Suprapubic skin (tissue), 4 donors: ENCODE measurements at regions not wholly inside any gene's neighbourhood (a gene's known extent, or its start where the extent isn't known, plus 50 kb on each side); places are given as distances from the start of the nearest gene placed in this dataset.

Source experiments
- CTCF ChIP-seq, 2 donors: fragments of 200-600 bp in 1 of 2; fragments of 450-650 bp in 1 of 2; sonication (generic) in 1 of 2; IDR thresholded peaks; one replicate each; pipeline ENCODE4 v1.5.1; 2016 to 2019; ENCODE audit warnings: antibody characterized with exemption in 2 of 2, mild to moderate bottlenecking in 1 of 2, moderate library complexity in 1 of 2
- POLR2A ChIP-seq, 2 donors: fragments of 450-650 bp; IDR thresholded peaks; one replicate each; pipeline ENCODE4 v1.6.1; 2017; ENCODE audit warnings: antibody characterized with exemption in 2 of 2, mild to moderate bottlenecking in 2 of 2, moderate library complexity in 2 of 2
- POLR2AphosphoS5 ChIP-seq, 3 donors: sonication (generic); formaldehyde crosslinking; IDR thresholded peaks; one replicate each; pipeline ENCODE4 v1.6.1; 2017; ENCODE audit warnings: antibody characterized with exemption in 3 of 3

DNA sequence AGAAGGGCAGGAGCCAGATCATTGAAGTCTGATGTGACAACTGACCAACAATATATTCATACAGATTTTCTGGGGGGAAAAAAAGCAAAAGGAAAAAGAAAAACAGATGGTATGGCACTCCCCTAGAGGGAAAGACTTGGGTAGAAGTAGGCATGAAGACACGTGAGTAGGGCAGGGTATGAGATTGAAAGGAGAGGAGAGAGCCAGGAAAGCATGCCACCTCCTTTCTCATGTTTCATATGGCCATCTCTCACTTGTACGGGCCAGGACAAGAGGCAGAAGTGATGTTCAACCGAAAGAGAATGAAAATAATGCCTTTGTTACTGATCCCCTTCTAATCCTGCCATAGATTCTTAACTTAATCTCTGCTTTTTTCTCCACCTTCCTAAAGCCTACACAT lies 139.0 kb upstream of the ACTBL2 start:
- TF ChIP-seq POLR2A (IDR thresholded peaks at IDR 0.05) (no peak), CTCF (IDR thresholded peaks at IDR 0.05) (no peak), POLR2AphosphoS5 (IDR thresholded peaks at IDR 0.05) (no peak)
